ENCODE measurements at regions not wholly inside any gene's neighbourhood (a gene's known extent, or its start where the extent isn't known, plus 50 kb on each side); places are given as distances from the start of the nearest gene placed in this dataset.

DNA sequence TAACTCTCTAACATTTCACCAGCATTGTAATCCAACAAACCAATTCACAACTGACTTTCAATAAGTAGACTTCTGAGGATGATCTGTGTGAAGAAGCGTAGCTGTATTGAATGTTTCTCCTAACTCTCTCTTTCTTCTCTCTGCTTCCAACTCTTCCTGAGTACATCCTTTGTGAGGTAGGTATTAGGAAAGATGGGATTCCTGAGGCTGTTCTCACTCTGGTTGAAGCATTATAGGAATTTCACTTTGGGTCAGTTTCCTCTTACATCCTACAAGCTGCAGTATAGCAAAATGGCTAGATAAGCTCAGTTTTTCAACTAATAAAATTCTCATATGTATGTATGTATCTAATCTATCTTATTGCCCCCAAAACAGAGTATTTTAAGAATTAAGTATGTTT lies 702.8 kb downstream of the CETN3 start:
- Histone ChIP-seq H2AK5ac (ENCODE audit: low read depth, low read length) (no peak overlapping the region), H2BK5ac (ENCODE audit: low read length) (no peak overlapping the region), H3K4ac (ENCODE audit: low read length) (no peak overlapping the region), H2BK12ac (ENCODE audit: low read length) (no peak overlapping the region), H2AFZ (ENCODE audit: low read length) (peak overlapping the region; percentile 19), H3K9ac (ENCODE audit: low read depth, low read length, poor library complexity) (no peak overlapping the region), H3K9me3 (replicated peaks in 1 of 2; ENCODE audit: control insufficient read depth in 2 of 2, insufficient read depth in 1 of 2, low read depth in 1 of 2, low read length in 2 of 2) (peaks cover 0 to 2% of the 10 kb centered on the region in 2 donors), H3K4me2 (ENCODE audit: insufficient read depth, low read length, poor library complexity, severe bottlenecking) (no peak overlapping the region), H3K27me3 (ENCODE audit: control insufficient read depth in 3 of 3, insufficient read depth in 3 of 3, low read depth in 1 of 3, low read length in 3 of 3) (no peaks in the 10 kb centered on the region), H3K14ac (ENCODE audit: low read length) (no peak overlapping the region), H3K36me3 (replicated peaks in 1 of 2; ENCODE audit: control insufficient read depth in 2 of 2, insufficient read depth in 2 of 2, low read length in 2 of 2) (no peaks in the 10 kb centered on the region), H3K23ac (ENCODE audit: low read depth, low read length, poor library complexity) (no peak overlapping the region), H2BK15ac (ENCODE audit: low read length) (no peak overlapping the region), H3K18ac (ENCODE audit: low read length) (no peak overlapping the region), H3K79me1 (ENCODE audit: low read depth, low read length) (no peaks in the 10 kb centered on the region), H3K4me1 (ENCODE audit: control insufficient read depth in 2 of 2, insufficient read depth in 1 of 2, low read depth in 1 of 2, low read length in 2 of 2) (peaks cover 2 to 25% of the 10 kb centered on the region in 2 donors), H3K27ac (replicated peaks; ENCODE audit: low read length) (no peak overlapping the region), H4K8ac (ENCODE audit: low read depth, low read length) (no peak overlapping the region), H4K91ac (ENCODE audit: low read depth, low read length, poor library complexity) (no peak overlapping the region), H2BK120ac (ENCODE audit: low read depth, low read length) (no peak overlapping the region), H3K4me3 (ENCODE audit: low read length in 2 of 2) (no peak overlapping the region)
- WGBS, 2 donors (ENCODE audit: extremely low coverage in 2 of 2, insufficient read length in 2 of 2, insufficient replicate concordance in 1 of 2): no CpG with 5 or more reads among the region's 1 CpG
- no peak for DNase-seq (ENCODE audit: low spot score)

DNA sequence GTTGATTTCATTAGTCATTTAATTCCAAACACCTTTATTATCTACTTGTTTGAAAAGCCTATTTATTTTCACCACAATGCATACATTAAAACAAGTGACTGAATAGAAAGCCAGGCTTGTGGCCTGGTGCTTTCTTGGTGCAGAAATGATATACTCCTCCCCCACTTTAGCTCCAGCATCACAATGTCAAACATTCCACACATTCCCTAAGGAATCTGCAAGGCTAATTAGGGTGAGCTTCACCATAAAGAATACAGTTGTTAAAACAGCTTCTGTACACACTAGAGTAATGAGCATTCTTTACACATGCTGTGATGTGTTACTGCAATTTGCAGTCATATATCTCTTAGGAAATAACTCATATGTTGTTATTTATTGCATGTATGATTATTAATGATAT lies 705.7 kb downstream of the CETN3 start:
- H3K23ac ChIP-seq (ENCODE audit: low read depth, low read length, poor library complexity): no peak overlapping the region
- H3K79me1 ChIP-seq (ENCODE audit: low read depth, low read length): no peaks in the 10 kb centered on the region
- peaks cover 2 to 25% of the 10 kb centered on the region in 2 donors for H3K4me1 ChIP-seq (ENCODE audit: control insufficient read depth in 2 of 2, insufficient read depth in 1 of 2, low read depth in 1 of 2, low read length in 2 of 2)
- H3K4me2 ChIP-seq (ENCODE audit: insufficient read depth, low read length, poor library complexity, severe bottlenecking): no peak overlapping the region
- H2BK12ac ChIP-seq (ENCODE audit: low read length): no peak overlapping the region
- no peak overlapping the region for H2BK120ac ChIP-seq (ENCODE audit: low read depth, low read length)
- no peak overlapping the region for H3K14ac ChIP-seq (ENCODE audit: low read length)
- H3K9ac ChIP-seq (ENCODE audit: low read depth, low read length, poor library complexity): no peak overlapping the region
- H3K27me3 ChIP-seq (ENCODE audit: control insufficient read depth in 3 of 3, insufficient read depth in 3 of 3, low read depth in 1 of 3, low read length in 3 of 3): no peaks in the 10 kb centered on the region
- H3K27ac ChIP-seq (replicated peaks; ENCODE audit: low read length): peak overlapping the region; percentile 50
- no peak overlapping the region for H2AK5ac ChIP-seq (ENCODE audit: low read depth, low read length)
- H2BK5ac ChIP-seq (ENCODE audit: low read length): no peak overlapping the region
- H3K4ac ChIP-seq (ENCODE audit: low read length): no peak overlapping the region
- H3K9me3 ChIP-seq (replicated peaks in 1 of 2; ENCODE audit: control insufficient read depth in 2 of 2, insufficient read depth in 1 of 2, low read depth in 1 of 2, low read length in 2 of 2): no peaks in the 10 kb centered on the region
- peak; percentile 87 for DNase-seq (ENCODE audit: low spot score)
- H3K4me3 ChIP-seq (ENCODE audit: low read length in 2 of 2): peak overlapping the region in 1 of 2 donors; percentile 27
- H3K36me3 ChIP-seq (replicated peaks in 1 of 2; ENCODE audit: control insufficient read depth in 2 of 2, insufficient read depth in 2 of 2, low read length in 2 of 2): no peaks in the 10 kb centered on the region
- H4K8ac ChIP-seq (ENCODE audit: low read depth, low read length): no peak overlapping the region
- no peak overlapping the region for H2BK15ac ChIP-seq (ENCODE audit: low read length)
- H3K18ac ChIP-seq (ENCODE audit: low read length): no peak overlapping the region
- no peak overlapping the region for H4K91ac ChIP-seq (ENCODE audit: low read depth, low read length, poor library complexity)
- peak overlapping the region; percentile 61 for H2AFZ ChIP-seq (ENCODE audit: low read length)

DNA sequence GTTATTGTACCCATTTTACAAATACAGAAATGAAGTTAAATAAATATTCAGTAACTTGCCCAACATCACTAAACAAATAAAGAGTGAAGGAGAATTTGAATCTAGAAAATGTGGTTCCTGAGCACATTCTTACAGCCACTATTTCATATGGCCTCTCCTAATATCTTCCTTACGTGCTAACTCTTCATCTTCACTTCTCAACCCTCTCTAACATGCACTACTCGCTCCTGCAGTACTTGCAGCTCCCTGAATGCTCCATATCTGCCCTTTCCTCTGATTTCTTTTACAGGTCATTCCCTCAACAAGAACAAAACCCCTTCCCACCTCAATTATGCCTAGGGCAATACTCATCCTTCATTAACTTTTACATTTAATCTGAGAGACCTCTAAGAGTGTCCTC lies 711.5 kb downstream of the CETN3 start:
- Histone ChIP-seq H2BK120ac (ENCODE audit: low read depth, low read length) (no peak overlapping the region), H2AK5ac (ENCODE audit: low read depth, low read length) (no peak overlapping the region), H3K9ac (ENCODE audit: low read depth, low read length, poor library complexity) (no peak overlapping the region), H3K79me1 (ENCODE audit: low read depth, low read length) (no peaks in the 10 kb centered on the region), H3K23ac (ENCODE audit: low read depth, low read length, poor library complexity) (no peak overlapping the region), H2BK5ac (ENCODE audit: low read length) (no peak overlapping the region), H4K91ac (ENCODE audit: low read depth, low read length, poor library complexity) (no peak overlapping the region), H3K14ac (ENCODE audit: low read length) (no peak overlapping the region), H4K8ac (ENCODE audit: low read depth, low read length) (no peak overlapping the region), H3K27me3 (ENCODE audit: control insufficient read depth in 3 of 3, insufficient read depth in 3 of 3, low read depth in 1 of 3, low read length in 3 of 3) (no peaks in the 10 kb centered on the region), H2BK15ac (ENCODE audit: low read length) (no peak overlapping the region), H3K9me3 (replicated peaks in 1 of 2; ENCODE audit: control insufficient read depth in 2 of 2, insufficient read depth in 1 of 2, low read depth in 1 of 2, low read length in 2 of 2) (no peaks in the 10 kb centered on the region), H3K4me2 (ENCODE audit: insufficient read depth, low read length, poor library complexity, severe bottlenecking) (no peak overlapping the region), H3K4me3 (ENCODE audit: low read length in 2 of 2) (no peak overlapping the region), H2BK12ac (ENCODE audit: low read length) (no peak overlapping the region), H3K18ac (ENCODE audit: low read length) (no peak overlapping the region), H3K4ac (ENCODE audit: low read length) (no peak overlapping the region), H3K36me3 (replicated peaks in 1 of 2; ENCODE audit: control insufficient read depth in 2 of 2, insufficient read depth in 2 of 2, low read length in 2 of 2) (no peaks in the 10 kb centered on the region), H3K27ac (replicated peaks; ENCODE audit: low read length) (no peak overlapping the region), H2AFZ (ENCODE audit: low read length) (no peak overlapping the region), H3K4me1 (ENCODE audit: control insufficient read depth in 2 of 2, insufficient read depth in 1 of 2, low read depth in 1 of 2, low read length in 2 of 2) (peaks cover 1 to 7% of the 10 kb centered on the region in 2 donors)
- DNase-seq (ENCODE audit: low spot score): no peak
- 100% methylated on average over 1 of the region's 2 CpGs; no CpG with 5 or more reads in 1 of the 2 donors for WGBS, 2 donors (ENCODE audit: extremely low coverage in 2 of 2, insufficient read length in 2 of 2, insufficient replicate concordance in 1 of 2)

DNA sequence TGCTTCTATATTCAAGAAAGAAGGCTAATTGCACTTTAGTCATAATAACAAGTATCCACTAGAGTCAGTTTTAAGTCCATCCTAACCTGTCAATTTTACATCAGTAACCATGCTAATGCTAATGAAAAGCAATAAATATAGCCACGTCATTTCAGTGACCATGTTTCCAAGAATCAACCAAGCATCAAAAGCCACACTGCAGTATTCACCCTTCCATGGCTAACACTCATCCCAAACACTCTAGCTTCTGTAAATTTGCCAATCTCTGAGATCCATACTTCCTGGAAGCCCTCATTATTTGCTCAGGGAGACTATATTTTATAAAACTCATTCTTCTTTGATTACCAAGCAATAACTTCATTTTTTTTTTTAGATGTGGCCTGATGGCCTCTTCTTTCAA lies 712.0 kb downstream of the CETN3 start:
- Histone ChIP-seq H2BK120ac (ENCODE audit: low read depth, low read length) (no peak overlapping the region), H3K14ac (ENCODE audit: low read length) (no peak overlapping the region), H3K4me2 (ENCODE audit: insufficient read depth, low read length, poor library complexity, severe bottlenecking) (no peak overlapping the region), H3K4ac (ENCODE audit: low read length) (no peak overlapping the region), H3K79me1 (ENCODE audit: low read depth, low read length) (no peaks in the 10 kb centered on the region), H3K9me3 (replicated peaks in 1 of 2; ENCODE audit: control insufficient read depth in 2 of 2, insufficient read depth in 1 of 2, low read depth in 1 of 2, low read length in 2 of 2) (no peaks in the 10 kb centered on the region), H3K27me3 (ENCODE audit: control insufficient read depth in 3 of 3, insufficient read depth in 3 of 3, low read depth in 1 of 3, low read length in 3 of 3) (no peaks in the 10 kb centered on the region), H3K36me3 (replicated peaks in 1 of 2; ENCODE audit: control insufficient read depth in 2 of 2, insufficient read depth in 2 of 2, low read length in 2 of 2) (no peaks in the 10 kb centered on the region), H3K23ac (ENCODE audit: low read depth, low read length, poor library complexity) (no peak overlapping the region), H2BK15ac (ENCODE audit: low read length) (no peak overlapping the region), H4K91ac (ENCODE audit: low read depth, low read length, poor library complexity) (no peak overlapping the region), H3K27ac (replicated peaks; ENCODE audit: low read length) (no peak overlapping the region), H2AFZ (ENCODE audit: low read length) (no peak overlapping the region), H3K18ac (ENCODE audit: low read length) (no peak overlapping the region), H4K8ac (ENCODE audit: low read depth, low read length) (no peak overlapping the region), H3K4me3 (ENCODE audit: low read length in 2 of 2) (no peak overlapping the region), H2AK5ac (ENCODE audit: low read depth, low read length) (no peak overlapping the region), H3K4me1 (ENCODE audit: control insufficient read depth in 2 of 2, insufficient read depth in 1 of 2, low read depth in 1 of 2, low read length in 2 of 2) (peaks cover 1 to 5% of the 10 kb centered on the region in 2 donors), H2BK5ac (ENCODE audit: low read length) (no peak overlapping the region), H3K9ac (ENCODE audit: low read depth, low read length, poor library complexity) (no peak overlapping the region), H2BK12ac (ENCODE audit: low read length) (no peak overlapping the region)
- WGBS, 2 donors (ENCODE audit: extremely low coverage in 2 of 2, insufficient read length in 2 of 2, insufficient replicate concordance in 1 of 2): no CpG with 5 or more reads among the region's 1 CpG
- DNase-seq (ENCODE audit: low spot score): no peak

Data from neuronal stem cell (in vitro differentiated cells).